ENCODE measurements at regions not wholly inside any gene's neighbourhood (a gene's known extent, or its start where the extent isn't known, plus 50 kb on each side); places are given as distances from the start of the nearest gene placed in this dataset.
"Not testable (repeated sequence)": the region's sequence is repeated elsewhere in the genome, so short reads cannot be mapped to it uniquely, and the experiment has no call there.

DNA sequence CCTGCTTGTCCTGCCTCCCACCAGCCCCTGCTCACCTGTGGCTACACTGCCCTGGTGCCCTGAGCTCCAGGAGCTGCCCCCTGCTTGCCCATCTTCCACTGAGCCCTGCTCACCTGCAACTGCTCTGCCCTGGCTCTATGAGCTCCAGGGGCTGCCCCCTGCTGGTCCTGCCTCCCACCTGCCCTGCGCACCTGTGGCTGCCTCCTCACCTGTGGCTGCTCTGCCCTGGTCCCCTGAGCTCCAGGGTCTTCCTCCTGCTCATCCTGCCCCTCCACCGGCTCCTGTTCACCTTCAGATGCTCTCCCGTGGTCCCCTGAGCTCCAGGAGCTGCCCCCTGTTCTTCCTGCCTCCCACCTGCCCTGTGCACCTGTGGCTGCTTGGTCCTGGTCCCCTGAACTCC lies 247.6 kb downstream of the TMEM121 start:
- Histone ChIP-seq H3K27ac (ENCODE audit: low read depth in 1 of 2, low read length in 2 of 2) (no peak overlapping the region), H3K27me3 (ENCODE audit: control insufficient read depth in 1 of 2, insufficient read depth in 2 of 2, low read length in 2 of 2) (no peaks in the 10 kb centered on the region), H3K9me3 (ENCODE audit: control insufficient read depth in 1 of 2, insufficient read depth in 1 of 2, low read length in 2 of 2) (peaks cover 8 to 14% of the 10 kb centered on the region in 2 experiments), H3K4me1 (ENCODE audit: insufficient read depth, low read length) (no peaks in the 10 kb centered on the region), H3K36me3 (ENCODE audit: insufficient read depth, low read length) (no peaks in the 10 kb centered on the region), H3K4me3 (ENCODE audit: low read length) (no peak overlapping the region)
- CTCF ChIA-PET, result no interaction called here
- Mint-ChIP-seq H3K4me3 (no peak overlapping the region), H3K36me3 (ENCODE audit: low read depth) (no peaks in the 10 kb centered on the region), H3K27ac (no peak overlapping the region), H3K27me3 (peaks cover 13% of the 10 kb centered on the region), H3K9me3 (peaks cover 8% of the 10 kb centered on the region), H3K4me1 (ENCODE audit: low read depth) (no peaks in the 10 kb centered on the region)
- ATAC-seq (ENCODE audit: poor library complexity), result no peak
- DNase-seq, result no peak
- POLR2A ChIA-PET, result no interaction called here
- TF ChIP-seq, protein P1, sequence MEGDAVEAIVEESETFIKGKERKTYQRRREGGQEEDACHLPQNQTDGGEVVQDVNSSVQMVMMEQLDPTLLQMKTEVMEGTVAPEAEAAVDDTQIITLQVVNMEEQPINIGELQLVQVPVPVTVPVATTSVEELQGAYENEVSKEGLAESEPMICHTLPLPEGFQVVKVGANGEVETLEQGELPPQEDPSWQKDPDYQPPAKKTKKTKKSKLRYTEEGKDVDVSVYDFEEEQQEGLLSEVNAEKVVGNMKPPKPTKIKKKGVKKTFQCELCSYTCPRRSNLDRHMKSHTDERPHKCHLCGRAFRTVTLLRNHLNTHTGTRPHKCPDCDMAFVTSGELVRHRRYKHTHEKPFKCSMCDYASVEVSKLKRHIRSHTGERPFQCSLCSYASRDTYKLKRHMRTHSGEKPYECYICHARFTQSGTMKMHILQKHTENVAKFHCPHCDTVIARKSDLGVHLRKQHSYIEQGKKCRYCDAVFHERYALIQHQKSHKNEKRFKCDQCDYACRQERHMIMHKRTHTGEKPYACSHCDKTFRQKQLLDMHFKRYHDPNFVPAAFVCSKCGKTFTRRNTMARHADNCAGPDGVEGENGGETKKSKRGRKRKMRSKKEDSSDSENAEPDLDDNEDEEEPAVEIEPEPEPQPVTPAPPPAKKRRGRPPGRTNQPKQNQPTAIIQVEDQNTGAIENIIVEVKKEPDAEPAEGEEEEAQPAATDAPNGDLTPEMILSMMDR (IDR thresholded peaks at IDR 0.05), result no peak
- intact Hi-C loops (cut with DNase I, micrococcal nuclease), result no loop called here

DNA sequence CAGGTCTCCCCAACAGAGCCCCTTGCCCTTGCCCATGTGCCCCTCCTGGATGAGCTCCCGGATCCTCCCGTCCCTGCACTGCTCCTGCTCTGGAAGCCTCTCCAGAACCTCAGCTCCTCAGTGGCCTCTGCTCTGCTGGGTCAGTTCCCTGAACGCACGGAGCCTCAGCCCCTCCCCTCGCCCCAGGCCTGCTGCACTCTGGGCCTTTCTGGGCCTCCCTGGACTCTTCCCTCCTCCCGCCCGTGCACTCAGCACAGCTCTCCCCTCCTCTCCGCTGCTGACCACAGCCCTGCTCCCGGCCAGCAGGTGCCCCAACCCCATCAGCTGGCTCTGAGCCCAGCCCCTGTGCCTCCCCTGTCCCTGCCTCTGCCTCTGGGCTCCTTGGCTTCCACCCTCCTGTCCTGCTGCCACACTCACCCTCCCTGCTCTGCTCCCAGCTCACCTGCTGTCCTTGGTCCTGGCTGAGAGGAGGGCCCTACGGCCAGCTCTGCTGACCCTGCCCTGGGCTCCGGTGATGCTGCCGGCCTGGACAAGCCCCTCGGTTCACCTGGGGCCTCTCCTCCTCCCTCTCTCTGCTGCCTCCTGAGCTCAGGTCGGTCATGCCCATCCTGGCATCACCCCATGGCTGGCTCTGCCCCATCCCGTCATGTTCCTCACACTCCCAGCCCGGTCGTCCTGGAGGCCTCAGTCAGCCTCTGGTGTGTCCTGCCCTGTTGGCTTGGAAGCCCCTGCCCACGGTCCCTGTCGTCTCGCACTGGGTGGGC lies 248.4 kb downstream of the TMEM121 start:
- POLR2A ChIA-PET; H3K4me1 Mint-ChIP-seq (ENCODE audit: low read depth); ATAC-seq (ENCODE audit: poor library complexity); H3K4me3 ChIP-seq (ENCODE audit: low read length); H3K4me1 ChIP-seq (ENCODE audit: insufficient read depth, low read length); H3K27me3 ChIP-seq (ENCODE audit: control insufficient read depth in 1 of 2, insufficient read depth in 2 of 2, low read length in 2 of 2); H3K36me3 Mint-ChIP-seq (ENCODE audit: low read depth); H3K4me3 Mint-ChIP-seq; H3K27ac ChIP-seq (ENCODE audit: low read depth in 1 of 2, low read length in 2 of 2); intact Hi-C loops (cut with DNase I, micrococcal nuclease); H3K36me3 ChIP-seq (ENCODE audit: insufficient read depth, low read length); CTCF ChIA-PET; H3K27ac Mint-ChIP-seq; DNase-seq: not testable (repeated sequence)
- peaks cover 13% of the 10 kb centered on the region for H3K27me3 Mint-ChIP-seq
- peaks cover 13% of the 10 kb centered on the region for H3K9me3 Mint-ChIP-seq
- H3K9me3 ChIP-seq (ENCODE audit: control insufficient read depth in 1 of 2, insufficient read depth in 1 of 2, low read length in 2 of 2), result peaks cover 13 to 16% of the 10 kb centered on the region in 2 experiments

DNA sequence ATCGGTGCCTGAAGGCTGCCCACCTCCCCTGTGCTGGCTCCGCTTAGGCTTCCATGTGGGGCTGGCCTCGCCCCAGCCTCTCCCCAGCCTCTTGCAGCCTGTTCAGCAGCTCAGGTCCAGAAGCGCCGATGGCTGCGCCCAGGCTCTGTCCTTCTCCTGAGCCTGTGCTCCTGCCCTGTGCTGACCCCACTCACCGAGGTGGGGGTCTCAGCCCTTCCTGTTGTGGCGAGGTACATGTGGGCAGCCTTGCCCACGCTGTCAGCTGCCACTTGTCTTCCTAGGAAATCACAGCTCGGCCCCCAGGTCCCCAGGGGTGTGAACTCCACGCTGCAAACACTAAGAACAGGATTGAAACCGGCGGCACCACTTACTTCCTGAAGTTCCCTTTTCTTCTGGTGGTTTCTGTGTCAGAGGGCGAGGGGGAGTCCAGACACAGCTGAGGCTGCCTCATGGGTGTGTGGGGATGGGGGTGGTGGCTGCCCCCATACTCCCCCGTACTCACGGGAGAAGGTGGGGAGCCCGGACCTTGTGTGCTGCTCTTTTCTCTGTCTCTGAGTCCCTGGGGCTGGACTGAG lies 249.1 kb downstream of the TMEM121 start:
- H3K36me3 ChIP-seq (ENCODE audit: insufficient read depth, low read length); H3K27ac ChIP-seq (ENCODE audit: low read depth in 1 of 2, low read length in 2 of 2); H3K4me1 ChIP-seq (ENCODE audit: insufficient read depth, low read length); ATAC-seq (ENCODE audit: poor library complexity); intact Hi-C loops (cut with DNase I, micrococcal nuclease); CTCF ChIA-PET; H3K27ac Mint-ChIP-seq; DNase-seq; H3K27me3 ChIP-seq (ENCODE audit: control insufficient read depth in 1 of 2, insufficient read depth in 2 of 2, low read length in 2 of 2); H3K4me3 Mint-ChIP-seq; H3K4me3 ChIP-seq (ENCODE audit: low read length); POLR2A ChIA-PET; H3K4me1 Mint-ChIP-seq (ENCODE audit: low read depth); H3K36me3 Mint-ChIP-seq (ENCODE audit: low read depth): not testable (repeated sequence)
- Mint-ChIP-seq H3K27me3 (peaks cover 13% of the 10 kb centered on the region), H3K9me3 (peaks cover 16% of the 10 kb centered on the region)
- peaks cover 16 to 19% of the 10 kb centered on the region in 2 experiments for H3K9me3 ChIP-seq (ENCODE audit: control insufficient read depth in 1 of 2, insufficient read depth in 1 of 2, low read length in 2 of 2)

DNA sequence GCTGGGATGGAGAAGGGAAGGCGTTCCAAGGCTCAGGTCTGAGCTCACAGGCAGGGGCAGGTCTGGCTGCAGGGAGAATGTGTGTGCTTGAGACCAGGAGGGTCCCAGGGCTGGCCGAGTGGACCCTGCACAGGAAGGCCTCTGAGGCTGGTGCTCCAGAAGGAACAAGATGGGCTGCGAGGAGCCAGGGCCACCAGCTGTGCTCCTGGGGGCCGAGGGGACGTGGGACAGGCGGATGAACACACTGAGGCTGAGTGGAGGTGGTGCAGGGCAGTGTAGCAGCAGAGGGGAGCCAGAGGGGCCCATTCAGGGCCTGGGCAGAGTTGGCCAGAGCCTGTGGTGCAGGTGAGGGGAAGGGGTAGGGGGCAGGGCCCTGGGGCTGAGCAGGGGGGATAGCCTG lies 249.7 kb downstream of the TMEM121 start:
- peaks cover 16 to 26% of the 10 kb centered on the region in 2 experiments for H3K9me3 ChIP-seq (ENCODE audit: control insufficient read depth in 1 of 2, insufficient read depth in 1 of 2, low read length in 2 of 2)
- H3K4me1 Mint-ChIP-seq (ENCODE audit: low read depth); H3K27ac ChIP-seq (ENCODE audit: low read depth in 1 of 2, low read length in 2 of 2); H3K4me3 ChIP-seq (ENCODE audit: low read length); H3K27me3 ChIP-seq (ENCODE audit: control insufficient read depth in 1 of 2, insufficient read depth in 2 of 2, low read length in 2 of 2); intact Hi-C loops (cut with DNase I, micrococcal nuclease); H3K4me1 ChIP-seq (ENCODE audit: insufficient read depth, low read length); CTCF ChIA-PET; H3K36me3 Mint-ChIP-seq (ENCODE audit: low read depth); H3K27ac Mint-ChIP-seq; H3K36me3 ChIP-seq (ENCODE audit: insufficient read depth, low read length); POLR2A ChIA-PET; H3K4me3 Mint-ChIP-seq; DNase-seq; ATAC-seq (ENCODE audit: poor library complexity): not testable (repeated sequence)
- Mint-ChIP-seq H3K27me3 (peaks cover 13% of the 10 kb centered on the region), H3K9me3 (peaks cover 23% of the 10 kb centered on the region)

All from CD4-positive, alpha-beta T cell (primary cell).